Fibroblast of the aortic adventitia (primary cell): ENCODE measurements at regions not wholly inside any gene's neighbourhood (a gene's known extent, or its start where the extent isn't known, plus 50 kb on each side); places are given as distances from the start of the nearest gene placed in this dataset.

Experiments
- DNase-seq: peaks from one replicate; pipeline ENCODE4 v3.0.0-alpha.2; 2010; ENCODE audit warnings: low read depth
- H3K4me3 ChIP-seq: 2 replicates; pipeline ENCODE4 v1.5.1; 2011; ENCODE audit warnings: low read depth, mild to moderate bottlenecking, control low read depth, low read length, moderate library complexity
- CTCF ChIP-seq: IDR thresholded peaks from 2 replicates; pipeline ENCODE4 v1.5.1; 2011; ENCODE audit warnings: mild to moderate bottlenecking, low read length, control low read depth, inconsistent platforms; ENCODE audit not compliant: insufficient read depth

- no peak for DNase-seq
- H3K4me3 ChIP-seq, result no peak overlapping the region
- TF ChIP-seq CTCF, result no peak
These were observed 139.3 kb upstream of the IRX3 start for GRCh38 chr16:54425681-54426552.

- H3K4me3 ChIP-seq, result no peak overlapping the region
- TF ChIP-seq CTCF, result no peak
- no peak for DNase-seq
These were observed 138.5 kb upstream of the IRX3 start for GRCh38 chr16:54425068-54425467.

- DNase-seq, result no peak
- no peak for TF ChIP-seq CTCF
These were observed 137.5 kb upstream of the IRX3 start for GRCh38 chr16:54424043-54424451.

GRCh38 chr16:54422569-54422978 is 136.0 kb upstream of the IRX3 start:
- no peak for TF ChIP-seq CTCF
- no peak for DNase-seq
- no peak overlapping the region for H3K4me3 ChIP-seq

More at GRCh38 chr16:54424043-54424451, 137.5 kb upstream of the IRX3 start:
- no peak overlapping the region for H3K4me3 ChIP-seq

- TF ChIP-seq CTCF, result no peak
- DNase-seq, result no peak
- no peak overlapping the region for H3K4me3 ChIP-seq
These were observed 135.6 kb upstream of the IRX3 start for GRCh38 chr16:54422159-54422558.

GRCh38 chr16:54421220-54421619 is 134.6 kb upstream of the IRX3 start:
- H3K4me3 ChIP-seq, result no peak overlapping the region
- TF ChIP-seq CTCF, result no peak
- DNase-seq, result no peak
